ENCODE measurements at regions not wholly inside any gene's neighbourhood (a gene's known extent, or its start where the extent isn't known, plus 50 kb on each side); places are given as distances from the start of the nearest gene placed in this dataset.

DNA sequence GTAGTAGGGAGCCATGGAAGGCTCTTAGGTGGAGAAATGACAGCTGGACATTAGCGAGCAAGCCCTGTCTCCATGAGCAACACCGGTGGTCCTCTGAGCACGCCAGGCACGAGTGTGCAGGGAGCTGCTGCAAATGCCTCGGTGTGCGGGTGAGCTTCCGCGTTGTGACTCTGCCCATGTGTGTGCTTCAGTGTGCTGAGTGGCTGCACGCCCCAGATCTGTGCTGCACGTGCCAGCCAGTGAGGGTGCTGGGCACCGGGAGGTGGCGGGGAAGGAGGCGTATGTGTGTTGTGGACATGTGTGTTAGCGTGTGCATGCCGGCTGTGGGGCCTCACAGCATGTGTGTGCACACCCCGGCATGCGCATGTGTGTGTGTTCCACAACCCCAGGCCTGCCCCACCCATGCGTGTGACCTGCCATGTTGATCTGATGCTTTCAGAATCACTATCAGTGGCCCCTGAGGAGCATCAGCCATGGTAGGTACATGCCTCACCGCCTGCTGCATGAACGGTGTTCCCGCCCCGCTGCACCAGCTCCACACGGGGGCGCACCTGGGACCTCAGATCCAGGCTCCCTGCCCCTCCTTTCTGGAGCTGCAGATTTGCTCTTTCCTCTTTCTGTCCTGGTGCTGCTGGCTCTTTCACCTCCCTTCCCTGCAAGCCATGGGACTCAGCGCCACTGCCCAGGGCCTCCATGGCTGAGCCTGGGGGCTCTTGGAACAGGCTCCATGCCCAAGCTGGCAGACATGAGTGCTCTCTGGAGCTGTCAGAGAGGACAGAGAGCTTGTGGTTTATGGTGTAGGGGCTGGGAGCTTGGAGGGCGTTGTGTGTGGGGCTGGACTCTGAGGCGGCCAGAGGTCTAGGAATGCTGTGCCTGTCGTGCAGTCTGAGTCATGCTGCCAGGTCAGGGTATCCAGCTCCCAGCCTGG is 169.4 kb downstream of the TBC1D2B start:
- TF ChIP-seq, protein P1, sequence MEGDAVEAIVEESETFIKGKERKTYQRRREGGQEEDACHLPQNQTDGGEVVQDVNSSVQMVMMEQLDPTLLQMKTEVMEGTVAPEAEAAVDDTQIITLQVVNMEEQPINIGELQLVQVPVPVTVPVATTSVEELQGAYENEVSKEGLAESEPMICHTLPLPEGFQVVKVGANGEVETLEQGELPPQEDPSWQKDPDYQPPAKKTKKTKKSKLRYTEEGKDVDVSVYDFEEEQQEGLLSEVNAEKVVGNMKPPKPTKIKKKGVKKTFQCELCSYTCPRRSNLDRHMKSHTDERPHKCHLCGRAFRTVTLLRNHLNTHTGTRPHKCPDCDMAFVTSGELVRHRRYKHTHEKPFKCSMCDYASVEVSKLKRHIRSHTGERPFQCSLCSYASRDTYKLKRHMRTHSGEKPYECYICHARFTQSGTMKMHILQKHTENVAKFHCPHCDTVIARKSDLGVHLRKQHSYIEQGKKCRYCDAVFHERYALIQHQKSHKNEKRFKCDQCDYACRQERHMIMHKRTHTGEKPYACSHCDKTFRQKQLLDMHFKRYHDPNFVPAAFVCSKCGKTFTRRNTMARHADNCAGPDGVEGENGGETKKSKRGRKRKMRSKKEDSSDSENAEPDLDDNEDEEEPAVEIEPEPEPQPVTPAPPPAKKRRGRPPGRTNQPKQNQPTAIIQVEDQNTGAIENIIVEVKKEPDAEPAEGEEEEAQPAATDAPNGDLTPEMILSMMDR (IDR thresholded peaks at IDR 0.05), result no peak
- TF ChIP-seq POLR2A (IDR thresholded peaks at IDR 0.05), result no peak

All from ovary (tissue), 3 donors.